PFSK-1 (cell line): ENCODE measurements at regions not wholly inside any gene's neighbourhood (a gene's known extent, or its start where the extent isn't known, plus 50 kb on each side); places are given as distances from the start of the nearest gene placed in this dataset.

Experiments
- FOXP2 ChIP-seq: optimal IDR thresholded peaks from 2 replicates; pipeline ENCODE3; 2011; ENCODE audit warnings: borderline replicate concordance, control low read depth, inconsistent platforms; ENCODE audit not compliant: insufficient read depth; ENCODE audit errors: extremely low read length, extremely low read depth
- POLR2AphosphoS5 ChIP-seq: IDR thresholded peaks from 2 replicates; pipeline ENCODE4 v1.6.1; 2012; ENCODE audit warnings: low read depth, mild to moderate bottlenecking, control low read depth, low read length, moderate library complexity
- SIN3A ChIP-seq: IDR thresholded peaks from 2 replicates; pipeline ENCODE4 v1.6.1; 2012; ENCODE audit warnings: mild to moderate bottlenecking, low read length, moderate library complexity, borderline replicate concordance; ENCODE audit not compliant: insufficient read depth
- TAF1 ChIP-seq: IDR thresholded peaks from 2 replicates; pipeline ENCODE4 v1.6.1; 2012; ENCODE audit warnings: low read length, control low read depth, borderline replicate concordance; ENCODE audit not compliant: insufficient read depth
- TF ChIP-seq, protein P1 (sequence below), 2 experiments: IDR thresholded peaks; 2 replicates each; pipeline versions ENCODE4 v1.6.1 to v1.8.0; 2011 to 2012; ENCODE audit warnings: low read depth in 2 of 2, low read length in 2 of 2, control low read depth in 1 of 2, inconsistent platforms in 1 of 2, mild to moderate bottlenecking in 1 of 2, moderate library complexity in 1 of 2; ENCODE audit not compliant: insufficient read depth in 1 of 2

DNA sequence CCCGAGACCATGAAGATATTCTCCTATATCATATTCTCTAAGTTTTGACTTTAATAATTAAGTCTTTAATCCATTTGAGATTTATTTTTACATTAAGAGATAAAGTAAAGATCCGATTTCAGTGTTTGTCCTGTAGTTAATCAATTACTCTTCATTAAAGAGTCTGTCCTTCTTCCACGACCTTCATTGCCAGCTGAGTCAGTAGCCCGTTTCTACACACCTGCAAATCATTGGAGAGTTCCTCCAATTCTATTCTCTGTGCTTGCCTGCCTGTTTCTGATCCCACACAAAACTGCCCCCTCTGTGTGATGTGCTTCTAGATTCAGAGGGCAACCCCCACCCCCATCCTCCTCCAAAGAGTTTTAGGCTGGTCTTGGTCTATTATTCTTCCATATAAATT lies 119.2 kb downstream of the KCNF1 start:
- TF ChIP-seq POLR2AphosphoS5 (no peak), TAF1 (no peak), FOXP2 (no peak)
- TF ChIP-seq, protein P1, sequence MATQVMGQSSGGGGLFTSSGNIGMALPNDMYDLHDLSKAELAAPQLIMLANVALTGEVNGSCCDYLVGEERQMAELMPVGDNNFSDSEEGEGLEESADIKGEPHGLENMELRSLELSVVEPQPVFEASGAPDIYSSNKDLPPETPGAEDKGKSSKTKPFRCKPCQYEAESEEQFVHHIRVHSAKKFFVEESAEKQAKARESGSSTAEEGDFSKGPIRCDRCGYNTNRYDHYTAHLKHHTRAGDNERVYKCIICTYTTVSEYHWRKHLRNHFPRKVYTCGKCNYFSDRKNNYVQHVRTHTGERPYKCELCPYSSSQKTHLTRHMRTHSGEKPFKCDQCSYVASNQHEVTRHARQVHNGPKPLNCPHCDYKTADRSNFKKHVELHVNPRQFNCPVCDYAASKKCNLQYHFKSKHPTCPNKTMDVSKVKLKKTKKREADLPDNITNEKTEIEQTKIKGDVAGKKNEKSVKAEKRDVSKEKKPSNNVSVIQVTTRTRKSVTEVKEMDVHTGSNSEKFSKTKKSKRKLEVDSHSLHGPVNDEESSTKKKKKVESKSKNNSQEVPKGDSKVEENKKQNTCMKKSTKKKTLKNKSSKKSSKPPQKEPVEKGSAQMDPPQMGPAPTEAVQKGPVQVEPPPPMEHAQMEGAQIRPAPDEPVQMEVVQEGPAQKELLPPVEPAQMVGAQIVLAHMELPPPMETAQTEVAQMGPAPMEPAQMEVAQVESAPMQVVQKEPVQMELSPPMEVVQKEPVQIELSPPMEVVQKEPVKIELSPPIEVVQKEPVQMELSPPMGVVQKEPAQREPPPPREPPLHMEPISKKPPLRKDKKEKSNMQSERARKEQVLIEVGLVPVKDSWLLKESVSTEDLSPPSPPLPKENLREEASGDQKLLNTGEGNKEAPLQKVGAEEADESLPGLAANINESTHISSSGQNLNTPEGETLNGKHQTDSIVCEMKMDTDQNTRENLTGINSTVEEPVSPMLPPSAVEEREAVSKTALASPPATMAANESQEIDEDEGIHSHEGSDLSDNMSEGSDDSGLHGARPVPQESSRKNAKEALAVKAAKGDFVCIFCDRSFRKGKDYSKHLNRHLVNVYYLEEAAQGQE (IDR thresholded peaks at IDR 0.05; ENCODE audit: insufficient read depth in 1 of 2, low read depth in 2 of 2, low read length in 2 of 2), result no peak

DNA sequence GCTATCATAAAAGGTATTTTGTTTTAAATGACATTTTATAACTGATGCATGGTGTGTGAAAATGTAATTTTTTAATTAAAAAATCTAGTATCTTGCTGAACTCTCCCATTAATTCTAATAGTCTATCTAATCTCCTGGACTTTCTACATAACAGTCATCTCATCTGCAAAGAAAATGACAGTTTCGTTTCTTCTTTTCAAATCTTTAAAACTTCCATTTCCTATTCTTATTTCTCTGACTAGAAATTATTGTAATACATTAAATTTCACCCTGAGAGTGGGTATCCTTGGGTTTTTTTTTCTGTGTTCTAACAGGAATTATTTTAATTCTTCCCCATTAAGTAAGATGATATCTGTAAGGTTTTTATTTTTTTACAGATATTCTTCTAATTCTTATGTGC lies 120.1 kb downstream of the KCNF1 start:
- no peak for TF ChIP-seq FOXP2
- no peak for TF ChIP-seq TAF1
- TF ChIP-seq, protein P1 (IDR thresholded peaks at IDR 0.05; ENCODE audit: insufficient read depth in 1 of 2, low read depth in 2 of 2, low read length in 2 of 2), result no peak
- no peak for TF ChIP-seq POLR2AphosphoS5
- no peak for TF ChIP-seq SIN3A

DNA sequence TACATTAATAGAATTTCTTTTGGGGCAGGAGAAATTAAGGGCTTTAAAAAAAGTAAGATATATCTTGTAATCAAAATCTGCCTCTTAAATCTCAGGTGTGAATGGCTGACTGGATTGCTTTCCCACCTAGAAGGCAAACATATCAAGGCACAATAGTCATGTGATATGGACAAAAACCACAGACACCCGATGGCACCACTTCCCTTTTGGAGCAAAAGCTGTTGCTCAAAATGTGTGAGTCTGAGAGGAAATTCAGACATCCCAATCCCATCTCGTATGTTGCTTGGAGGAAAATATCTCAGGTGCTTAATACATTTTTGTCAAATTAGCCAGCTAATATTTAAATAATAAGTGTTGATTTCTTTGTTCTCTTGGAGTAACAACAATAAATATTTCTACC lies 120.7 kb downstream of the KCNF1 start:
- no peak for TF ChIP-seq POLR2AphosphoS5
- TF ChIP-seq TAF1, result no peak
- no peak for TF ChIP-seq FOXP2
- TF ChIP-seq, protein P1 (IDR thresholded peaks at IDR 0.05; ENCODE audit: insufficient read depth in 1 of 2, low read depth in 2 of 2, low read length in 2 of 2), result no peak
- no peak for TF ChIP-seq SIN3A

DNA sequence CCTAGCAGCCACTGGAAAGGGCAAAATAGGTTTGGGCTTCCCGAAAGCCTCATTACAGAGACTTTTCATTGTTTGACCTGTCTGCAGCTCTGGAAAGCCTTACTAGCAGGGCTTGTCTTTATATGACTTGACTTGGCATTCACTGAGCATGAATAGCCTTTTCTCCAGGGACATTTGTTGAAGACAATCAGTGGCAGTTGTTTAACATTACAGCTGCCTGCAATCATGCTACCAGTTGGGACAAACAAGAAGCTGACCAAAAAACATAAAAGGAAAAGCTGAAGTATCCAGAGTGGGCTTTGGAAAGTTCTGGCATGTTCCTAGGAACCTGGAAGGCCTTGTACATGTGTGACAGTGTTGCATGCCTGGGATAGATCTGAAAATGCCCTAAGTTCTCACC lies 121.4 kb downstream of the KCNF1 start:
- TF ChIP-seq, protein P1 (IDR thresholded peaks at IDR 0.05; ENCODE audit: insufficient read depth in 1 of 2, low read depth in 2 of 2, low read length in 2 of 2), result no peak
- TF ChIP-seq FOXP2, result no peak
- TF ChIP-seq TAF1, result no peak

DNA sequence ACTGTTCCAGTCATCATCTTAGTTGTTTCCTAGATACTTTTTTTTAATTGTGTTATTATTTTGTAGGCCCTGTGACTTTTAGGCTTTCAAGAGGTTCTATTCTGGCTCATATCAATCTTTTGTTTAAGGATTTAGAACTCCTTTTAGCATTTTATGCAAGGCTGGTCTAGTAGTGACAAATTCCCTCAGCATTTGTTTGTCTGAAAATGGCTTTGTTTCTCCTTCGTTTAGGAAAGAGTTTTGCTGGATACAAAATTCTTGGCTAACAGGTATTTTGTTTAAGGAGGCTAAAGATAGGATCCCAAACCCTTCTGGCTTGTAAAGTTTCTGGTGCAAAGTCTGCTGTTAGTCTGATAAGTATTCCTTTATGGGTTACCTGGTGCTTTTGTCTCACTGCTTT lies 116.6 kb upstream of the SLC66A3 start:
- TF ChIP-seq FOXP2 (no peak), SIN3A (no peak), TAF1 (no peak), POLR2AphosphoS5 (no peak)
- TF ChIP-seq, protein P1 (IDR thresholded peaks at IDR 0.05; ENCODE audit: insufficient read depth in 1 of 2, low read depth in 2 of 2, low read length in 2 of 2), result no peak
